ENCODE measurements at regions not wholly inside any gene's neighbourhood (a gene's known extent, or its start where the extent isn't known, plus 50 kb on each side); places are given as distances from the start of the nearest gene placed in this dataset.

- TF ChIP-seq CTCF (IDR thresholded peaks at IDR 0.05) (no peak), POLR2A (IDR thresholded peaks at IDR 0.05) (no peak)
Observed at GRCh38 chr5:90022002-90022710, 387.4 kb downstream of the CETN3 start.
